Central memory CD4-positive, alpha-beta T cell (primary cell): ENCODE measurements at regions not wholly inside any gene's neighbourhood (a gene's known extent, or its start where the extent isn't known, plus 50 kb on each side); places are given as distances from the start of the nearest gene placed in this dataset.
"Not testable (repeated sequence)": the region's sequence is repeated elsewhere in the genome, so short reads cannot be mapped to it uniquely, and the experiment has no call there.

Source experiments
- DNase-seq: peaks from one replicate; pipeline ENCODE4 v3.0.0; 2022

DNA sequence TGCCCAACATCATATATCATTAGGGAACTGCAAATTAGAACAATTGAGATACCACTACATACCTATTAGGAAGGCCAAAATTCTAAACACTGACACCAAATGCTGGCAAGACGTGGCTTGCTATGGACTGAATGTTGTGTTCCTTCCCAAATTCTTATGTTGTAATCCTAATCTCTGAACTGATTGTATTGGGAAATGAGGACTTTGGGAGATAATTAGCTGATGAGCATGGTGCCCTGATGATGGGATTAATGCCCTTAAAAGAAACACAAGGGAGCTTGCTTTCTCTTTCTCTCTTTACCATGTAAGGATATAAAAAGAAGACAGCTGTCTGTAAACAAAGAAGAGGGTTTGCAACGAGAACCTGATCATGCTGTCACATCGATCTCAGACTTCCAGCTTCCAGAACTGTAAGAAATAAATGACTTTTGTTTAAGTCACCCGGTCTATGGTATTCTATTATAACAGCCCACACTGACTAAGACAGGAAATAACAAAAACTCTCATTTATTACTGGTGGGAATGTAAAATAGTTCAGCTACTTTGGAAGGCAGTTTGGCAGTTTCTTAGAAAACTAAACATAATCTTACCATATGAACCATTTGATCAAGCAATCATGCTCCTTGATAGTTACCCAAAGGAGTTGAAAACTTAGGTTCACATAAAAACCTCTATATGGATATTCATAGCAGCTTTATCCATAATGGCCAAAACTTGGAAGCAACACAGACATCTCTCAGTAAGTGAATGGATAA lies 458.3 kb upstream of the CBLB start:
- no peak for DNase-seq

DNA sequence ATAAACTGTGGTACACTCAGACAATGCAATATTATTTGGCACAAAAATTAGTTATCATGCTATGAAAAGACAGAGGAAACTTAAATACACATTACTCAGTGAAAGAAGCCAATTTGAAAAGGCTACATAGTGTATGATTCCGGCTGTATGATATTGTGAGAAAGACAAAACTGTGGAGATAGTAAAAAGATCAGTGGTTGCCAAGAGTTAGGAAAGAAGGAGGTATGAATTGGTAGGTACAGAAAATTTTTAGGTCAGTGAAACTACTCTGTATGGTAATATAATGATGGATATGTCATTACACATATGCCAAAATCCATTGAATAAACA lies 458.8 kb upstream of the CBLB start:
- DNase-seq, result no peak

DNA sequence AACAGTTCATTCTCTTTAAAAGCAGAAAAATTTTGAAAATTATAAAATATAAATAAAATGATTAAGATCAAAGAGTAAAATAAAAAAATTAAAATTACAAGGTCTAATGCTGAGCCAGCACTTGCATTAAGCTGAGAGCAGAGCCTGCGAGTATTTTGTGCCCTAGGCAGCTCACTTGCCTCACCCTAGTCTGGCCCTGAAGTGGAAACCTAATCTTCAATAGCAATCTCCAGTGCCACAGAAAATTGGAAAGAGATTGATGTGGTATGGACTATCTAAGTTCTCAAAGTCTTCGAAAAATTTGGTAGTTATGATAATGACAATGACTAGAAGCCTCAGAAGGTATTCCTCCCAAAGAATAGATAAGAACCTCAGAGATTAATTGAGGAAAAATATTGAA lies 459.4 kb upstream of the CBLB start:
- DNase-seq, result no peak

DNA sequence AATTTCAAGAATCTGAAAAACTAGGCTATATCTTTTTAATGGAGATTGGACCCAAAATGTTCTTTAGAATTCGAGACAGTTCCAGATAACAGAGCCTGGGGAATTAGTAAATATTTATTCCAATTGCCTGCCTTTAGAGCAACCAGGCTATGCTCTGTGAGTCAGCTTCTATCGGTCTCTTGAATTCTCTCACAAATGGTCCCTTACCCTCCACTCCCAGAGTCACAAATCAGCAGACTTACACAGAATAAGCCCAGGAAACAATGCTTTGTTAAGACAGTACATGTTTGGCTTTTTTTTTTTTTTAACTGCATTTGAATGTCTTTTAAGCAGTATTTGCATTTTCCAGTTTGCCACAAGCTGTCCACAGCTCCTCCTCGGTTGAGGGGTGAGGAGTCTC lies 460.7 kb upstream of the CBLB start:
- DNase-seq, result no peak

DNA sequence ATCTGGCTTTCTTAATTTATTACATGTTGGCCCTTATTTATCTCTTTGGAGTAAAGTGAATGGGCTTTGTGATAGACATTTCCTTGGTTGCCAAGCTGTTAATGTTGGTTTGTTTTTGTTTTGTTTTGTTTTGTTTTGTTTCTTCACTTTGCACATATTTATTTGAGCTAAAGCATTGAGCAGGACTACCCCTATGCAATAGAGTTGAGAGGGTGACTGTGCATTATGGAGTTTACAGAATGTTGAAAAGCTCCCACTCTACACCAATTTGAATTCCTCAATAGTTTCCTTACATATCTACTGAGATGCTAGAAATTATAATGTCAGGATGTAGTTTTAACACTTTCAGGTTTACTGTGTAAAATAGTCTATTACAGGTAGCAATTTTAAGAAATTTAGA lies 462.8 kb upstream of the CBLB start:
- no peak for DNase-seq

DNA sequence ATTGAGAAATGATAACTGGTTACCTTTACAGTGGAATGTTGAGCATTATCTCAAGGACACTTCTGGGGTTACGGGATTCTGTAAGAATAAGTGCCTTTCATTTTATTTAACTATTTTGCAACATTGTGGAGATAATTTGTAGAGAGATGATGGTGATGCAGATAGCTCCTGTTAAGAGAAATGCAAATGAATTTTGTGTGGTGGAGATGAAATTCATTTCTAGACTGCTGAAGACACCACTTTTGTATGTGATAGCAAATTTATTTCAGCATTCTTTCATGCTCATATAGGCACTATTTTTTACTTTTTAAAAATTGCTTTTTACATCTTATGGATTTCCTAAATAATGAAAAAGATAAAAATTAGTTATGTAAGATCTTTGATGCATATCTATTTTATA lies 463.3 kb upstream of the CBLB start:
- no peak for DNase-seq

DNA sequence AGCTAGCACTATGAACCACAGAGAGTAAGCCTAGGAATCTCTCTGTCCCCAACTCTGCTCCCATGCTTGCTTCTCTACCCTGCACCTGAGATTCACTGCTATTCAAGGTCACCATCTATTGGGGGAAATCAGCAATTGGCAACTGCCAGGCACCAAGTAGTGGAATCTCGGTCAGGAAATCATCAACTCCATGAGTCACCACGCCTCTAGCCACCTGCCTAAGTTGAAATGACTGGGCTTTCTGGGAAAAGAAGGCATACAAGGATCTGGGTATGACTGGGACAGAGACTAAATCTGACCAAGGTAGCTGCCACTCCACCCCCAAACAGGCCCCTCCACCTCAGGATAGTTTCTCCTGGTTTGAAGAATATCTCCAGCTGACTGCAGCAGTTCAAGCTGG lies 464.1 kb upstream of the CBLB start:
- DNase-seq, result no peak

DNA sequence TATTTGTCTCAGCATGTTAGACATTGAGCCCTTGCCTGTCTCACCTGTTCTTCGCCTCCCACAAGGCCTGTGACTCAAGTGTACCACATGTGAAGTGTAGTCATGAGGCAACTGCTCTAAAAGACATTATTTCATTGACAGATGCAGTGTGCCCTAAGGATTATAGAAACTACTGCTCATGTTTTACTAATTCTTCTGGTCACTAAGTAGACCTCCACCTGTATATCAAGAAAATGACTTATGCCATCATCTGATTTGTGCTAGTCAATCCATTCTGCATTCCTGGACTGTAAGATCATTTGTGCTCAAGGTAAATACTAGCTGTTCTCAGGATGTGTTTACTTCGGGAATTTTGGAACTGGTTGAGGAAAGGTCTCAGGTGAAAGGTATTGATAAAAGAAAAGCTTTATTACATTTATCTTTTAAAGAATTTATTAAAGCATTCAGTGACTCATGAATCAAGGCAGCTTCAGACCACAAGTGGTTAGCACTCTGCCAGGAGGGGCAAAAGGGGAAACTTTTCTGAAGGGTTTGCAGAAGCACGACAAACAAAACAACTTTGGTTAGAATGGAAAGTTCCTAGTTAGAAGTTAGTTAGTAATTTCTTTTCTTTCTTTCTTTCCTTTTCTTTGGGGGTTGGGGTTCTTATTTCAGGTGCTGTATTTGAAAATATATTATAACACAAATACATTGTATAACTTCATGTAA lies 465.3 kb upstream of the CBLB start:
- DNase-seq, result peak; percentile 19

DNA sequence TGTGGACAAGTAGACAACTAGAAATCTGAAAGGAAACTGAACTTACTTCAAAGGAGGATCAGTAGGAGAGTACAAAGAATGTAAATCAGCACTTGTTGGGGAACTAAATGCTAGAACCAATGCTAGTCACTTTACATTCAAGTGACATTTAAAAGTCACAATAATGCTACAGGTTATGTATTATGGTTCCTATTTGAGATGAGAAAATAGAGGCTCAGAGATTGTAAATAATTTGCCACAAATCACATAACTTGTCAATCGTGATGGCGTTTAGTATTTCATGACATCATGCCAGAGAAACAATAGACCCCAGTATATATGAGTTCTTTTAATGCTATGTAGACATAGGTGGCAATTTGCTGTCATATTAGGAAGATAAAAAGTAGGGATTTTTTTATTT lies 467.8 kb upstream of the CBLB start:
- DNase-seq, result no peak

DNA sequence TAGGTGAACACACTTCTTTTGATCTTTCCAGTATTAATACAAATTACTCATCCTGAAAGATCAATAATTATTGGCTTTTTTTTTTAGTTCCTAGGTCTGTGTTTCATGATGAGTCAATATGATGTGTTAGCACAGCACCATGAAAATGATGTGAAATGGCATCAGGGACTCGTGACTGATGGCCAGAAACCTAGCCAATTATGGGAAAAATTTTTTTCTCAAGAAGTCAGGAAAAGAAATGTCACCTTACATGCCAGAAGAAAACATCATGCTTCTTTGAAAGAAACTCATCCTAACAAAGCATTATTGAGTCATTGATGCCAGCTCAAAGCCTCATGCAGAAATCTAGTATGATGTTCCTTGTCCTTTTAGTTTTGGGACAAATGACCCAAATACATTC lies 468.3 kb upstream of the CBLB start:
- DNase-seq, result no peak

DNA sequence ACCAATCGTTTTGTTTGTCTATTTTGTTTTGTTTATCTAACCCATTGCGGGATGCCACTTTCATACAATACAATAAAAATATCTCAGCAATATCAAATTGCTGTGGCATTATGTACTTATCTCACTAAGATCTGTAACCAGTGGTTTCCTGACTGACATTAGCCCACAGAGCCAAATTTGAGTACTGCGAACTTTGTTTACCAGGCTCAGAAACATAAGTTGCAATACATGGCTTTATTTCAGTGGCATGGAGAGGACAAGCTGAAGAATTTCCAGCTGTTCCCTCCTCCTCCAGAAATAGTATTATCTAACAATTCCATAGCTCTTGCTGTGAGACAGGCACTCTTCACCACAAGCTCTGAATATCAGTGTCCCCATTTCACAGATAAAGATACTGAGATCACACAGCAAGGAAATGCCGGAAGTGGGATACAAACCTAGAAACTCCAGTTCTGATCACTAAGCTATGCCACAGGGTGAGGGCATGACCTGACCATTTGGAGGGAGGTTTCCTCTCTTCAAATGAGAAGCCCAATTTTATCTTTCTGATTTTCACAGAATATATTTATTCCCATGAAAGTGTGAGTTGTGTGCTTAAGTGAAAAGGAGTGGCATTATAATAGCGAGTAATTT lies 469.9 kb upstream of the CBLB start:
- peak; percentile 59 for DNase-seq

DNA sequence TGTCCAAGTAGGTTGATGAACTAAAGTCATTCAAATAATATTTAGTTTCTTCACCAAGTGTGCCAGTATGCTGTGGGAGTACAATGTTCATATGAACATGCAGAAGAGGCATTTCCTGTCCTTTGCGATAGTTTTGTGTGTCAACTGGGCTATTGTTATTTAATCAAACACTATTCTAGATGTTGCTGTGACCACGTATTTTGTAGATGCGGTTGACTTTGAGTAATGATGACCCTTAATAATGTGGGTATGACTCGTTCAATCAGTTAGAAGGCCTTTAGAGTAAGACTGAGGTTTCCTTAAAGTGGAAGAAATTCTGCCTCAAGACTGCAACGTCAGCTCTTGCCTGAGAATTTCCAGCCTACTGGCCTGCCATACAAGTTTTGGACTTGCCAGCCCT lies 470.7 kb upstream of the CBLB start:
- DNase-seq, result no peak

DNA sequence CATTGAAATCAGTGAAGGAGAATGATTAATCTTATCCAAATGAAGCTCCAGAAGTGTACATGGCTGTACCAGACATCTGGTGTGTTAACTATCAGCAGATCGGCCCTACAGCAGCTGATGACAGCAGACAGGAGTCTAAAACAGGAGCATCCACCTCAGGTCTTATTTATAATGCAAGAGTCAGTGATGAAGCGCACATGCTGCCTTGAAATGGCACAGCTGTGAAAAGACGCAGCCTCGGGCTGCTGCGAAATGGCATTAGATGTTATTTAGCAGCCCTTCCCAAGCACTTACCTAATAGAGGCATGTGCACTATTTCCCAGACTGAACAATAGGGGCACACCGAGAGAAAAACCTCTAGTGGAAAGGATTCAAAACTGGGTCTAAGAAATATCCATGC lies 472.3 kb upstream of the CBLB start:
- DNase-seq, result no peak

DNA sequence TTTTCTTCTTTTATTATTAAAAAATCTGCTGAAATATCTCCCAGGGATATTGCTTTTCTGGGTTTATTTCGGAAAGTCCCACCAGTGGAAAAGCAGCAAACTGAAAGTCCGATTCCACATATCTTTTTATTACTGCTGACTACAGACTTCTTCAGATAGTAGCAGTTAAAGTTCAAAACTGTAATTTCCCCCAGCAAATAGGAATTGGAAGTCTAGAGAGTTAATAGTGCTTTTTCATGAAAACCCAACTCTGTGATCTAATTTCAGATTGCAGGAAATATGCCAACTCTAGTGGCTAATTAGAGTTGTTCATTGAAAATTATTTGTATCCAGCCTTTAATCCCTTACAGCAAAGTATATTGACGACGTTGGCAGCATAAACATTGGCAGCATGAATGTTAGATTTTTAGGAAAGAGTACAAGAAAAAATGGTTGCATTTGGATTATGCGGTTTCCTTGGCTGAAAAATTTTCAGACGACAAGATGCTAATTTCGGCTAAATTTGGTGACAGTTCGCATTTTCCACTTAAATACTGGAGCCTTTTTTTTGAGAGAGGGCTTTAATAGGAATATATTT lies 472.9 kb upstream of the CBLB start:
- DNase-seq, result no peak

DNA sequence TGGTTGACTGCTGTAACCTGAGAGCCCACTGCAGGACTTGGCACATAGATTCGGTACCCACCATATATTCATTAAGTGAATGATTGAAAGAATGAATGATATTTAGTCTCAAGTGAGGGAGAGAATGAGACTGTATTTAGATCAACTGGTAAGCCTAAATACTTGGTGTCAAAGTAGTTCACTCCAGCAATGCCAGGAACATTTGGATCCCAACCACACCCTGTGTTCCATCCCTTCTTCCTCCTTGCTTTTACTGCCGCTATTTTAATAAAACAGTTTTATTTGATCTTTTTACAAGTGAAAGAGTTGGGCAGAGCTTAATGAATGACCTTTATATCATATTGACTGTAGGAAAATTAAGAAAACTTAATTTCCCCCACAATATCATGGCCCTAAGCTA lies 473.6 kb upstream of the CBLB start:
- no peak for DNase-seq

DNA sequence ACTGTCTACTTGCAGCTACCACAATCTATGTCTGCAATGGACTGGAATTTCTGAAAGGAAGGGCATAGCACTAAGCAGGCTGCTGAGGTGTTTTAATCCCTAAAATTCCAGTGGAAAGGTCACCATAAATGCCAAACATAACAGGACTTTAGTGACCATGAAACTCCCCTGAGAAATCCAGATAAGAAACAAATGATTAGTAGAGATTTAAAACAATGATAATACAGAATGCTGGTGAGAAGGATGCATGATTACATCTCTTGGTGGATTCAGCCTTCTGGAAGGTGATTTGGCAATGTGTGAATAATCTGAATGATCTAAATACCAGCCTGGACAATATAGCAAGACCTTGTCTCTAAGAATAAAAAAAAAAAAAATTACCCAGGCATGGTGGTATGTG lies 475.0 kb upstream of the CBLB start:
- no peak for DNase-seq

DNA sequence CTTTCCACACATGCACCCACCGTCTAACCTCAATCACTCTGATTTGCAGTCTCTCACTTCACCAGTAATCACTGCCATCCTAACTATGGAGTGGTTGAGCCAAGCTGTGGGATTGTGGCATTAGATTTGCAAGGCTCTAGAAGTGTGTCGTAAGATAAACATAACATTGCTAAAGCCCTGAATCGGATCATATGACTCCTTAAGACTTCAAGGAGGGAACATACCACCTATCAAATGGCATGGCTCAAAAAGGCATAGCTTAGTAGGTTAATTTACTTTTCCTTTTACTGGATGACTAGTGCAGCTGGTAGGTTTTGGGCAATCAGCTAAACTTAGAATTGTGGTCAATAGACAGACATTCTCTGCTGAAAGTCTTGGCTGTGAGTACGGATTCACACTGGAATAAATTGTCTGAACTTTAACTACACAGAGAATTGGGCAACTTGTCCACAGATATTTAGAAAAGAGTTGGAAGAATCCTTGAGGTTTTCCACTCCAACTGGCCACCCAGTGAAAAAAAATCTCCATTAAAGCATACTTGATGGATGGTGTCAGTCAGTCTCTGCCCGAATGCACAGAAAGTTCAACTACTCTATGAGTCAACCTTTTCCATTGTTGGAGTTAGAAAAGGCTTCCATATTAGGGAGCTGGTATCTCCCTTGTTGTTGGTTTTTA lies 476.7 kb upstream of the CBLB start:
- no peak for DNase-seq

DNA sequence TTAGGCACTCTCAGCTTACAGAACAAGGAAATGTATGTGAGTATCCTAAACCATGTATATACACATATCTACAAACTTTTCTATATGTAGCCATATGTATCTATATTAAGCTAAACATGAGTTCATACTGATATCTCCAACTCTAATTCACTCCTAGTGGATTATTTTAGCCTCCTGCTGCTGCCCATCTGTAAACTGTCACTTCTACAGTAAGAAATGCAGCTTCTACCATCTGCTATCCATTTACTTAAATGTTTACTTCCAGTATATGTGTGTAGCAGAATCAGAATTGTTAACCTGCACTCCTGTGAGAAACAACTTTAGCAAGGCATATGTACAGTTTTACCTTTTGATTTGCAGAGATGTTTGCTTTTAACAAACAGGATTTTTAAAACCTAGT lies 478.5 kb upstream of the CBLB start:
- DNase-seq, result no peak

DNA sequence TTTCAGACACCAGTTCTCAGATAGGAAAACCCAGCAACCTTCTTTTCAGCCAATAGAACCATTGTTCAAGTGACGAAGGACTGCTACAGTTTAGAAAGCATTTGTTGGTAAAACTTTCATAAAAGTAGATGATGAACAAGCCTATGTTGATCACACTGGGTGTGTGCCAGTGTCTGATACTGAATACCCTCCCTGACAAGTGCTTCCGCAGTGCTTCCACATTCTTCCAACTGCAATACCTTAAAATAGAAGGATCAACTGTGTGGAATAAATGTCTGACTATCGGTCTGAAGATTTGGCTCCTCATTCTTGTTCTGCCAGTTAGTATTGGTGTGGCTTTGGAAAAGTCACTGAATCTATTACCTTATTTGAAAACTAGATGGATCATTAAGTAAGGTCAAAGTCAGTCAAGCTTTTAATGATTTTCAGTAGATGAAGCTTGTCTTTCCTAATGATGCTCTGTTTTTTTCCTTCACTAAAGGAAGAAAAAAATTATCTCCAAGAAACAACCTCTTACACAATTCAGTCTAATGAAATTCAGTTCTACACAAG lies 479.4 kb upstream of the CBLB start:
- DNase-seq, result no peak

DNA sequence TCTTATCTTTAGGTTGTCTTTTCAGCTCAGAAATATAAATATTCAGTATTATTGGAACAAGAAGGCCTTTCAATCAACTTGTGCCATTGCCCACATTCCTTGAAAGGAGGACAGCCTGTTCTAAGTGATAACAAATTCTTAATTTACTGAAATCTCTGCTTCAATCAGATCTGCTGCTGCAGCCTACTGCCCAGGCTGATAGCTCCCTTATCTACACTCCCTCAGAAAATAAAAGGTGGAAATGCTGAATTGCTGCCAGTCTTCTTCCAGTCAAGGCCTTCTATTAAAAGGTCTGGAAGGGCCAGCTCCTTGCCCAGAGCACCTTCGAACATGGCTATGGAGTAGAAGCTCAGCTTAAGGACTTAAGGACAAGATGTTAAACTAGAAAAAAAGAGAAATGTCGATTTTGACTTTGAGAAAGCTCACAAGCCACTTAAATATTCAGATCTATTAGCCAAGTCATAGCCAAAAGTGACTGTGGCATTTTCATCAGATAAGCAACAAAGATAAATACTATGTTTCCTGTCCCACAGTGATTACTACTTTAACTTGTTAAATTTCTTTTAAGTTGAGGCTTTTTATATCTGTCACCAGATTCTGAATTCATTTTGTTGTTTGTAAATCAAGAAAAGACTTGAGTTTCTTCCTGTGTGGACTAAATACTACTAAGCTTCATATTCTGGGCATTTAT lies 480.5 kb upstream of the CBLB start:
- no peak for DNase-seq

DNA sequence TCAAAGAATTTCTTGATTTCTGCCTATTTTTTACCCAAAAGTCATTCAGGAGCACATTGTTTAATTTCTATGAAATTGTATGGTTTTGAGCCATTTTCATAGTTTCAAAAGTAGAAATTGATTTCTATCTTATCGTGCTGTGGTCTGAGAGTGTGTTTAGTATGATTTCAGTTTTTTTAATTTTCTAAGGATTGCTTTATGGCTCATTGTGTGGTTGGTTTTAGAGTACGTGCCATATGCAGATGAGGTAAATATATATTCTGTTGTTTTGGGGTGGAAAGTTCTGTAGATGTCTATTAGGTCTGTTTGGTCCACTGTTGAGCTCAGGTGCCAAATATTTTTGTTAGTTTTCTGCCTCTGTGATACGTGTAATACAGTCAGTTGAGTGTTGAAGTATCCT lies 487.1 kb upstream of the CBLB start:
- DNase-seq, result no peak

DNA sequence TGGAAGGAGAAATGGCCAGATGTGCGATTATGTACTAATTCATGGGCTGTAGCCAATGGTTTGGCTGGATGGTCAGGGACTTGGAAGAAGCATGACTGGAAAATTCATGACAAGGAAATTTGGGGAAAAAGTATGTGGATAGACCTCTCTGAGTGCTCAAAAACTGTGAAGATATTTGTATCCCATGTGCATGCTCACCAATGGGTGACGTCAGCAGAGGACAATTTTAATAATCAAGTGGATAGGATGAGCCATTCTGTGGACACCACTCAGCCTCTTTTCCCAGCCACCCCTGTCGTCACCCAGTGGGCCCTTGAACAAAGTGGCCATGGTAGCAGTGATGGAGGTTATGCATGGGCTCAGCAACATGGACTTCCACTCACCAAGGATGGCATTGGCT lies 490.9 kb upstream of the CBLB start:
- DNase-seq, result no peak

DNA sequence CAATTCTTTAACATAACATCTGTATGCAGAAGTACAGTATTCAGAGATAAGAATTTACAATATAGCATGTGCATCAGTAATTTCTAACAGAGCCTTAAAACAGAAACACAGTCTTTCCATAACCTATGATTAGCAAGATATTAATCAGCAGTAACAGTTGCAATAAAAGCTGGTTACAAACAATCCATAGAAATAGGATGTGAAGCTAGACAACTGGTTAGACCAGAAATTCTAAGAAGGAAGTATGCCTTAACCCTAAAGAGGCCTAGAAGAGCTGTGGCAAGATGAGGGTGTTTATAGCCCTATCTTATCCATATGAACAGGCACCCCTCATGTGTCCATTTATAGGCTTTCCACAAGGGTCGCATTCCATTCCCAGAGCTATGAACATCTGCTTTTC lies 492.1 kb upstream of the CBLB start:
- DNase-seq, result not testable (repeated sequence)
